Effector CD4-positive, alpha-beta T cell (primary cell): ENCODE measurements at regions not wholly inside any gene's neighbourhood (a gene's known extent, or its start where the extent isn't known, plus 50 kb on each side); places are given as distances from the start of the nearest gene placed in this dataset.
"Not testable (repeated sequence)": the region's sequence is repeated elsewhere in the genome, so short reads cannot be mapped to it uniquely, and the experiment has no call there.

Experiments used
- DNase-seq: peaks from one replicate; pipeline ENCODE4 v3.0.0-alpha.2; 2020

- DNase-seq, result no peak
Observed at GRCh38 chr5:116813356-116813755, 238.7 kb upstream of the SEMA6A start.

- DNase-seq, result no peak
Observed at GRCh38 chr5:116810951-116811350, 236.3 kb upstream of the SEMA6A start.

GRCh38 chr5:116806836-116807235 lies 232.2 kb upstream of the SEMA6A start:
- DNase-seq, result no peak

GRCh38 chr5:116799401-116799800 lies 224.8 kb upstream of the SEMA6A start:
- DNase-seq, result no peak

GRCh38 chr5:116795189-116795588 lies 220.6 kb upstream of the SEMA6A start:
- no peak for DNase-seq

GRCh38 chr5:116789522-116789921 lies 214.9 kb upstream of the SEMA6A start:
- no peak for DNase-seq

GRCh38 chr5:116788851-116789403 lies 214.3 kb upstream of the SEMA6A start:
- DNase-seq, result no peak

GRCh38 chr5:116787570-116787969 lies 212.9 kb upstream of the SEMA6A start:
- no peak for DNase-seq

- no peak for DNase-seq
Observed at GRCh38 chr5:116785106-116785505, 210.5 kb upstream of the SEMA6A start.

GRCh38 chr5:116779846-116780245 lies 205.2 kb upstream of the SEMA6A start:
- DNase-seq, result no peak

GRCh38 chr5:116778651-116779280 lies 204.1 kb upstream of the SEMA6A start:
- DNase-seq, result no peak

GRCh38 chr5:116778032-116778431 lies 203.4 kb upstream of the SEMA6A start:
- DNase-seq, result no peak

GRCh38 chr5:116773926-116774325 lies 199.3 kb upstream of the SEMA6A start:
- no peak for DNase-seq

GRCh38 chr5:116772806-116773205 lies 198.2 kb upstream of the SEMA6A start:
- no peak for DNase-seq

GRCh38 chr5:116772152-116772501 lies 197.5 kb upstream of the SEMA6A start:
- no peak for DNase-seq

GRCh38 chr5:116771466-116772151 lies 197.0 kb upstream of the SEMA6A start:
- DNase-seq, result no peak

GRCh38 chr5:116769953-116770352 lies 195.3 kb upstream of the SEMA6A start:
- DNase-seq, result not testable (repeated sequence)

- DNase-seq, result no peak
Observed at GRCh38 chr5:116769470-116769869, 194.8 kb upstream of the SEMA6A start.

GRCh38 chr5:116766470-116766947 lies 191.9 kb upstream of the SEMA6A start:
- DNase-seq, result no peak

GRCh38 chr5:116765441-116765840 lies 190.8 kb upstream of the SEMA6A start:
- no peak for DNase-seq

GRCh38 chr5:116764941-116765340 lies 190.3 kb upstream of the SEMA6A start:
- DNase-seq, result no peak

GRCh38 chr5:116763987-116764866 lies 189.6 kb upstream of the SEMA6A start:
- DNase-seq, result no peak
